ENCODE measurements at regions not wholly inside any gene's neighbourhood (a gene's known extent, or its start where the extent isn't known, plus 50 kb on each side); places are given as distances from the start of the nearest gene placed in this dataset.

DNA sequence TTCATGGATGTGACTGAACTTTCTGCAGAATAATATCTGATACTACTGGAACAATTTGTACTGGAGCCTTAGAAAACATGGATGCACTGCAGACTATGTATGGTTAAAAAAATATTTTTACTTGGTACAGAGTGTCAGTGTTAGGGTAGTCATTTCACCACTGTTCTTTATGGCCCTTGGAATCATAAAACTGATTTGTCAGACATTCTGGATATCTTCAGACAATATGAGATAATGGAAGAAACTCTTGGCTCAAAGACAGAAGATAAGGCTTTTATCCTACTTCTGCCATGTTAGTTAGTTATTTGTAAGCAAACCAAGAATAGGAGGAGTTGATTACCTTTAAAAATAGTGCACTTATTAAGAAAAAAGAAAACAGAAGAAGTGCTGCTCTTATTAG is 209.4 kb downstream of the LRIG3 start:
- TF ChIP-seq CTCF (IDR thresholded peaks at IDR 0.05), result no peak

GRCh38 chr12:58711974-58712373 is 208.3 kb downstream of the LRIG3 start:
- TF ChIP-seq CTCF (IDR thresholded peaks at IDR 0.05), result no peak

DNA sequence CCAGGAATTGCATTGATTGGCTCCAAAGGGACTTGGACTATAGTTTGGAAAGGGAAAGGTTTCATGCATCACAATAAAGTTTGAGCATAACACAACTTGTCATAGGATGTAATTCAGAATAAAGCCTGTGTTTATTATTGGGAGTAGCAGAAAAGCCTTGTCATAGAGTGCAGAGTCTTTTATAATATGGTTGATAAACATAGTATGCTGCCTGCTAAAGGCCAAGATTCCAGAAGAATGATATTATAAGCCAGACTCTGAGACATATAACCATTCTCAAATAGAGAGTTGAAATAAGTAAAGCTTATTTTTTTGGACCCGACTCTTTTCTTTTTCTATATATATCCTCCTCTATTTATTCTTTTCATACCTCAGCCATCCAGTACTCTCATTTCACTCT is 207.3 kb downstream of the LRIG3 start:
- no peak for TF ChIP-seq CTCF (IDR thresholded peaks at IDR 0.05)

- TF ChIP-seq CTCF (IDR thresholded peaks at IDR 0.05), result no peak
These were observed 201.1 kb downstream of the LRIG3 start for GRCh38 chr12:58719161-58719560.

DNA sequence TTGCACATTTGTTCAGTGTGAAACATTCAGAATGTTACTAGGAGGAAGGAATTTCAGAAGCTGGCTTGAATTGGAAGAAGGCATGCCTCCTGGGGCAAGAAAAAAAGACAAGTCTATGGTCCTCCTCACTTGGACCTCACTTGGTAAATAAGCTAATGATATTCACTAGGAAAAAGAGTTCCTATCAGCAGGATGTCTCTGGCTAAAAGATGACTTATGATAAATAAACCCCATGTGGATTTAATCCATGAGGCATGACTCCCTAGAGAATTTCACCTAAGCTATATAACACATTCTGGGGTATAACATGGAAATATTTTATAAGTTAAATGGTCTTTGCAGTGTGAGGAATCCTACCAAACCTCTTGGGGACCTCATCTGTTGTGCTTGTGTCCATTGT is 199.9 kb downstream of the LRIG3 start:
- TF ChIP-seq CTCF (IDR thresholded peaks at IDR 0.05), result no peak

- TF ChIP-seq CTCF (IDR thresholded peaks at IDR 0.05), result no peak
These were observed 194.8 kb downstream of the LRIG3 start for GRCh38 chr12:58725400-58726105.

GRCh38 chr12:58727521-58727920 is 192.8 kb downstream of the LRIG3 start:
- no peak for TF ChIP-seq CTCF (IDR thresholded peaks at IDR 0.05)

DNA sequence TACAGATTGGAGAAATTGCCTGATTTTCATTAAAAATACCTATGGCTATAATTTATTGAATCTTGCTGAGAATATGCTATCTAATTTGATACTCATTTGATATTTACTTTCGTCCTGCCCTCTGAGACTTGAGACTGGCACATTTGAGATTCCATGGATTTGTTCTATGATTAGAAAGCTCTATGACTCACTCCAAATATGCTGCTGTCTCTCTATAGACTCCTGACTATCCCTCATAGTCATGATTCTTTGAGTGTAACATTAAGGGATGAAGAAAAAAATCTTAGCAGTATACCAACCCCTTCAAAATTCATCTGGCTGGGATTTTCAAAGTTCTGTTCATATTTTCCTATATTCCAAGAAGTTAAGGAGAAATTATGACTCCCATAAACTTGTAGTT is 191.9 kb downstream of the LRIG3 start:
- TF ChIP-seq CTCF (IDR thresholded peaks at IDR 0.05), result no peak

Data from LNCAP (cell line).